H9 (cell line): ENCODE measurements at regions not wholly inside any gene's neighbourhood (a gene's known extent, or its start where the extent isn't known, plus 50 kb on each side); places are given as distances from the start of the nearest gene placed in this dataset.

Experiments used
- DNase-seq: peaks from one replicate; pipeline ENCODE4 v3.0.0-alpha.2; 2017
- H2AFZ ChIP-seq: one replicate; pipeline ENCODE4 v1.6.1; 2013; ENCODE audit warnings: mild to moderate bottlenecking, low read length, control low read depth, moderate library complexity
- H2AK5ac ChIP-seq: 2 replicates; pipeline ENCODE4 v1.6.1; 2013; ENCODE audit warnings: low read length, control low read depth, mixed read lengths; ENCODE audit not compliant: insufficient read length
- H2BK120ac ChIP-seq: one replicate; pipeline ENCODE4 v1.6.1; 2013; ENCODE audit warnings: low read depth, mild to moderate bottlenecking, low read length, control low read depth, inconsistent platforms; ENCODE audit not compliant: poor library complexity, severe bottlenecking
- H2BK12ac ChIP-seq: 2 replicates; pipeline ENCODE4 v1.6.1; 2013; ENCODE audit warnings: low read length, control low read depth, mixed read lengths, low read depth; ENCODE audit not compliant: insufficient read length
- H2BK15ac ChIP-seq: 2 replicates; pipeline ENCODE4 v1.6.1; 2013; ENCODE audit warnings: low read depth, low read length, control low read depth
- H2BK20ac ChIP-seq: one replicate; pipeline ENCODE4 v1.6.1; 2013; ENCODE audit warnings: low read depth, mild to moderate bottlenecking, low read length, control low read depth, inconsistent platforms; ENCODE audit not compliant: poor library complexity, severe bottlenecking
- H2BK5ac ChIP-seq: 2 replicates; pipeline ENCODE4 v1.6.1; 2013; ENCODE audit warnings: low read length, control low read depth, mixed read lengths; ENCODE audit not compliant: insufficient read length
- H3K14ac ChIP-seq: 2 replicates; pipeline ENCODE4 v1.6.1; 2013; ENCODE audit warnings: low read length, control low read depth; ENCODE audit not compliant: insufficient read depth
- H3K18ac ChIP-seq: 2 replicates; pipeline ENCODE4 v1.6.1; 2013; ENCODE audit warnings: low read depth, mild to moderate bottlenecking, mixed read lengths, low read length, control low read depth; ENCODE audit not compliant: insufficient read length
- H3K23ac ChIP-seq: 2 replicates; pipeline ENCODE4 v1.6.1; 2013; ENCODE audit warnings: low read length, control low read depth, mixed read lengths, low read depth; ENCODE audit not compliant: insufficient read length
- H3K23me2 ChIP-seq: 2 replicates; pipeline ENCODE4 v1.6.1; 2013; ENCODE audit warnings: low read depth, mild to moderate bottlenecking, mixed read lengths, low read length, control low read depth; ENCODE audit not compliant: insufficient read length, poor library complexity, severe bottlenecking
- H3K27ac ChIP-seq: 2 replicates; pipeline ENCODE4 v1.5.1; 2013; ENCODE audit warnings: low read length, control low read depth, mixed read lengths, low read depth; ENCODE audit not compliant: insufficient read length
- H3K27me3 ChIP-seq: 2 replicates; pipeline ENCODE4 v1.6.1; 2013; ENCODE audit warnings: low read length, control low read depth, inconsistent platforms; ENCODE audit not compliant: insufficient read depth
- H3K4ac ChIP-seq: 2 replicates; pipeline ENCODE4 v1.6.1; 2013; ENCODE audit warnings: low read depth, mild to moderate bottlenecking, control low read depth, inconsistent platforms, low read length, moderate library complexity
- H3K4me1 ChIP-seq: 2 replicates; pipeline ENCODE4 v1.6.1; 2013; ENCODE audit warnings: low read length, control low read depth, inconsistent platforms; ENCODE audit not compliant: insufficient read depth
- H3K4me2 ChIP-seq: 2 replicates; pipeline ENCODE4 v1.6.1; 2013; ENCODE audit warnings: low read length, control low read depth, mixed read lengths; ENCODE audit not compliant: insufficient read length, insufficient read depth
- H3K56ac ChIP-seq: 2 replicates; pipeline ENCODE4 v1.6.1; 2013; ENCODE audit warnings: low read depth, mild to moderate bottlenecking, mixed read lengths, low read length, control low read depth; ENCODE audit not compliant: insufficient read length
- H3K79me1 ChIP-seq: 2 replicates; pipeline ENCODE4 v1.6.1; 2013; ENCODE audit warnings: low read depth, mild to moderate bottlenecking, moderate library complexity, low read length, control low read depth, inconsistent platforms; ENCODE audit not compliant: insufficient read depth, poor library complexity, severe bottlenecking
- H3K79me2 ChIP-seq: 2 replicates; pipeline ENCODE4 v1.6.1; 2013; ENCODE audit warnings: low read length, control low read depth, inconsistent platforms; ENCODE audit not compliant: insufficient read depth
- H3K9ac ChIP-seq: 2 replicates; pipeline ENCODE4 v1.6.1; 2013; ENCODE audit warnings: low read length, control low read depth, mixed read lengths; ENCODE audit not compliant: insufficient read length; ENCODE audit errors: extremely low read depth
- H3K9me3 ChIP-seq: one replicate; pipeline ENCODE4 v1.6.1; 2013; ENCODE audit warnings: low read depth, low read length, inconsistent platforms; ENCODE audit not compliant: control insufficient read depth
- H3T11ph ChIP-seq: one replicate; pipeline ENCODE4 v1.6.1; 2013; ENCODE audit warnings: mild to moderate bottlenecking, low read length, control low read depth, inconsistent platforms
- H4K20me1 ChIP-seq: one replicate; pipeline ENCODE4 v1.6.1; 2013; ENCODE audit not compliant: control insufficient read depth, insufficient read length, insufficient read depth
- H4K5ac ChIP-seq: 2 replicates; pipeline ENCODE4 v1.6.1; 2013; ENCODE audit warnings: low read depth, mild to moderate bottlenecking, mixed read lengths, low read length, control low read depth; ENCODE audit not compliant: insufficient read length
- H4K8ac ChIP-seq: replicated peaks from 2 replicates; pipeline ENCODE4 v1.6.1; 2013; ENCODE audit warnings: low read length, control low read depth, mixed read lengths, low read depth; ENCODE audit not compliant: insufficient read length
- H4K91ac ChIP-seq: 2 replicates; pipeline ENCODE4 v1.6.1; 2013; ENCODE audit warnings: low read depth, mild to moderate bottlenecking, moderate library complexity, mixed read lengths, low read length, control low read depth; ENCODE audit not compliant: insufficient read length
- H3K27ac Mint-ChIP-seq, 3 experiments: 2 replicates in 2 of 3; 3 replicates in 1 of 3; pipeline ENCODE4 v1.8.0; 2020 to 2021; ENCODE audit warnings: mixed read lengths in 3 of 3, mild to moderate bottlenecking in 1 of 3, moderate library complexity in 1 of 3
- H3K27me3 Mint-ChIP-seq: 2 replicates; pipeline ENCODE4 v1.8.0; 2021; ENCODE audit warnings: low read depth, mild to moderate bottlenecking, moderate library complexity, mixed read lengths
- H3K36me3 Mint-ChIP-seq, 3 experiments: 2 replicates in 2 of 3; 3 replicates in 1 of 3; pipeline ENCODE4 v1.8.0; 2020 to 2021; ENCODE audit warnings: low read depth in 3 of 3, mixed read lengths in 3 of 3; ENCODE audit not compliant: insufficient read depth in 1 of 3
- H3K4me1 Mint-ChIP-seq, 2 experiments: 2 replicates each; pipeline ENCODE4 v1.8.0; 2020; ENCODE audit warnings: mixed read lengths in 2 of 2
- H3K4me3 Mint-ChIP-seq, 2 experiments: 2 replicates in 1 of 2; 3 replicates in 1 of 2; pipeline ENCODE4 v1.8.0; 2020 to 2021; ENCODE audit warnings: mild to moderate bottlenecking in 2 of 2, mixed read lengths in 2 of 2, moderate library complexity in 1 of 2
- H3K9me3 Mint-ChIP-seq, 2 experiments: 2 replicates in 1 of 2; 3 replicates in 1 of 2; pipeline ENCODE4 v1.8.0; 2020; ENCODE audit warnings: mild to moderate bottlenecking in 2 of 2, mixed read lengths in 2 of 2, moderate library complexity in 1 of 2
- CTCF ChIP-seq: fragments of 200-600 bp; sonication (generic); conservative IDR thresholded peaks from 3 replicates; pipeline ENCODE4 v1.8.0; 2021; ENCODE audit warnings: antibody characterized with exemption, mild to moderate bottlenecking
- WGBS: extraction: QIAGEN DNeasy Blood & Tissue Kit; methylation state at CpG from one replicate; pipeline ENCODE4 v1.1.7; 2013; ENCODE audit warnings: missing lambda C conversion rate, low lambda C conversion rate, mixed read lengths; ENCODE audit not compliant: insufficient read length; ENCODE audit errors: extremely low coverage; 5-methylcytosine and 5-hydroxymethylcytosine counted together

DNA sequence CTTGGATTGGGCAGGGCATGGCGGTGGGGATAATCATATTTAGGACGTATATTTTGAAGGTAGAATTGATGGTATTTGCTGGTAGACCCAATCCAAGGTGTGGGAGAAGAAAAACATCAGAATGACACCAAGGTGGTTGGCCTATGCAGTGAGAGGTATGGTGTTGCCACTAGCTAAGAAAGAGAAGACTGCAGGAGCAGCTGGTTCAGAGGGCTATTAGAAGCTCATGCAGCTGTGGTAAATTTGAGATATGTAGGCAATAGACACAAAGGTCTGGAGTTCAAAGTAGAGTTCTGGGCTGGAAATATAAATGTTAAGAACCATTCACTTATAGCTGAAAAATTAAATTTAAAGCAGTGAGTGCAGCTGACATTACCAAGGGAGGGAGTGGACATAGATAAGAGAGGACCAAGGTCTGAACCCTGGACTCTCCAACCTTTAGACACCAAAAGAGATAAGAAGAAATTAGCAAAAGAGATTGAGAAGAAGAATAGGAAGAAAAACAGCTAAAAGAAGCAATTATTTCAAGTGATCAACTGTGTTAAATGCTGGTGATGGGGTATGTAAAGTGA is 74.7 kb upstream of the FAM169A start:
- Mint-ChIP-seq H3K4me3 (no peak overlapping the region), H3K27me3 (no peaks in the 10 kb centered on the region)

More for the DNA sequence above, 74.7 kb upstream of the FAM169A start:
- no peak overlapping the region for H3K27ac ChIP-seq
- no peak overlapping the region for H2BK20ac ChIP-seq
- peaks cover 10 to 13% of the 10 kb centered on the region in 2 experiments for H3K4me1 Mint-ChIP-seq
- DNase-seq: no peak
- no peak overlapping the region for H4K5ac ChIP-seq
- TF ChIP-seq CTCF: no peak
- no peak overlapping the region for H2BK12ac ChIP-seq
- H2AK5ac ChIP-seq: no peak overlapping the region
- H3K18ac ChIP-seq: no peak overlapping the region
- H3K56ac ChIP-seq: no peak overlapping the region
- no peak overlapping the region for H2BK15ac ChIP-seq
- no peak overlapping the region for H2BK5ac ChIP-seq
- peaks cover 0 to 2% of the 10 kb centered on the region in 2 experiments; a peak in 1 of 5 replicates for H3K9me3 Mint-ChIP-seq
- H3K27ac Mint-ChIP-seq: no peak overlapping the region
- no peaks in the 10 kb centered on the region for H3K27me3 ChIP-seq
- no peak overlapping the region for H4K8ac ChIP-seq
- H3K79me1 ChIP-seq: no peaks in the 10 kb centered on the region
- no peak overlapping the region for H3T11ph ChIP-seq
- no peaks in the 10 kb centered on the region for H3K4me1 ChIP-seq
- no peaks in the 10 kb centered on the region for H3K79me2 ChIP-seq
- no peaks in the 10 kb centered on the region for H3K23me2 ChIP-seq
- H3K9ac ChIP-seq: no peak overlapping the region
- no peak overlapping the region for H2BK120ac ChIP-seq
- no CpG with 5 or more reads among the region's 2 CpGs for WGBS
- H2AFZ ChIP-seq: no peak overlapping the region
- H3K36me3 Mint-ChIP-seq: no peaks in the 10 kb centered on the region
- H3K4ac ChIP-seq: no peak overlapping the region
- no peak overlapping the region for H4K91ac ChIP-seq
- H3K14ac ChIP-seq: no peak overlapping the region
- no peak overlapping the region for H3K4me2 ChIP-seq
- no peaks in the 10 kb centered on the region for H4K20me1 ChIP-seq
- no peaks in the 10 kb centered on the region for H3K9me3 ChIP-seq
- H3K23ac ChIP-seq: no peak overlapping the region
